Lower lobe of right lung (tissue), 2 donors: ENCODE measurements at regions not wholly inside any gene's neighbourhood (a gene's known extent, or its start where the extent isn't known, plus 50 kb on each side); places are given as distances from the start of the nearest gene placed in this dataset.

Experiments used
- ATAC-seq, 2 donors: fragments of 200-7000 bp; cut with Tn5 transposase; one replicate each; pipeline ENCODE4 v1.9.1; 2020 to 2022; ENCODE audit warnings: mild to moderate bottlenecking in 2 of 2, moderate library complexity in 2 of 2
- DNase-seq: peaks from one replicate; pipeline ENCODE4 v3.0.0-alpha.2; 2020
- H3K27ac ChIP-seq: fragments of 200-600 bp; one replicate; pipeline ENCODE4 v1.8.0; 2022
- H3K27me3 ChIP-seq: fragments of 200-600 bp; one replicate; pipeline ENCODE4 v1.8.0; 2022; ENCODE audit warnings: low read depth
- H3K36me3 ChIP-seq: fragments of 200-600 bp; one replicate; pipeline ENCODE4 v1.8.0; 2022; ENCODE audit warnings: mild to moderate bottlenecking
- H3K4me1 ChIP-seq: fragments of 200-600 bp; one replicate; pipeline ENCODE4 v1.8.0; 2022
- H3K4me3 ChIP-seq: fragments of 200-600 bp; one replicate; pipeline ENCODE4 v1.8.0; 2022; ENCODE audit warnings: mild to moderate bottlenecking
- H3K9me3 ChIP-seq: fragments of 200-600 bp; one replicate; pipeline ENCODE4 v1.8.0; 2022
- CTCF ChIP-seq: fragments of 200-600 bp; IDR thresholded peaks from one replicate; pipeline ENCODE4 v1.8.0; 2022; ENCODE audit warnings: antibody characterized with exemption, mild to moderate bottlenecking
- intact Hi-C: fragments of 100-400 bp; cut with DNase I; formaldehyde crosslinking; loops from one replicate; pipeline ENCODE4 v1.11.0; 2022
- donor health status: DM: no; HTN: yes; CAD: no; lungs with severe emphysema.

- no peaks in the 10 kb centered on the region for H3K27me3 ChIP-seq
- H3K9me3 ChIP-seq: no peaks in the 10 kb centered on the region
- no peak for TF ChIP-seq CTCF
- DNase-seq (no peak), ATAC-seq (no peak)
- no peak overlapping the region for H3K4me3 ChIP-seq
- H3K27ac ChIP-seq: no peak overlapping the region
- H3K4me1 ChIP-seq: peaks cover 8% of the 10 kb centered on the region
- intact Hi-C loops: no loop called here
- no peaks in the 10 kb centered on the region for H3K36me3 ChIP-seq
These were observed 147.0 kb upstream of the MTNR1B start for GRCh38 chr11:92822410-92822809.

GRCh38 chr11:92826136-92826535, 143.3 kb upstream of the MTNR1B start:
- no peaks in the 10 kb centered on the region for H3K9me3 ChIP-seq
- no peak overlapping the region for H3K27ac ChIP-seq
- intact Hi-C loops: no loop called here
- ATAC-seq: no peak
- H3K4me3 ChIP-seq: no peak overlapping the region
- TF ChIP-seq CTCF: no peak
- H3K4me1 ChIP-seq: peaks cover 9% of the 10 kb centered on the region
- DNase-seq: no peak
- no peaks in the 10 kb centered on the region for H3K36me3 ChIP-seq
- no peaks in the 10 kb centered on the region for H3K27me3 ChIP-seq

GRCh38 chr11:92826603-92827002, 142.8 kb upstream of the MTNR1B start:
- intact Hi-C loops: no loop called here
- Histone ChIP-seq H3K4me3 (no peak overlapping the region), H3K36me3 (no peaks in the 10 kb centered on the region), H3K27me3 (no peaks in the 10 kb centered on the region), H3K4me1 (peaks cover 9% of the 10 kb centered on the region), H3K9me3 (no peaks in the 10 kb centered on the region), H3K27ac (no peak overlapping the region)
- no peak for DNase-seq
- no peak for TF ChIP-seq CTCF
- ATAC-seq: no peak

GRCh38 chr11:92827132-92827531, 142.3 kb upstream of the MTNR1B start:
- ATAC-seq: no peak
- intact Hi-C loops: no loop called here
- Histone ChIP-seq H3K9me3 (no peaks in the 10 kb centered on the region), H3K4me1 (peaks cover 9% of the 10 kb centered on the region), H3K27ac (no peak overlapping the region), H3K36me3 (no peaks in the 10 kb centered on the region), H3K27me3 (no peaks in the 10 kb centered on the region), H3K4me3 (no peak overlapping the region)
- no peak for TF ChIP-seq CTCF
- no peak for DNase-seq

- no peaks in the 10 kb centered on the region for H3K36me3 ChIP-seq
- H3K27me3 ChIP-seq: no peaks in the 10 kb centered on the region
- DNase-seq (no peak), ATAC-seq (no peak)
- H3K4me3 ChIP-seq: no peak overlapping the region
- no peak for TF ChIP-seq CTCF
- no peaks in the 10 kb centered on the region for H3K9me3 ChIP-seq
- peaks cover 9% of the 10 kb centered on the region for H3K4me1 ChIP-seq
- intact Hi-C loops: no loop called here
- no peak overlapping the region for H3K27ac ChIP-seq
These were observed 140.9 kb upstream of the MTNR1B start for GRCh38 chr11:92828556-92828955.

- intact Hi-C loops: no loop called here
- peaks cover 9% of the 10 kb centered on the region for H3K4me1 ChIP-seq
- H3K4me3 ChIP-seq: no peak overlapping the region
- no peaks in the 10 kb centered on the region for H3K36me3 ChIP-seq
- no peak overlapping the region for H3K27ac ChIP-seq
- TF ChIP-seq CTCF: no peak
- H3K27me3 ChIP-seq: no peaks in the 10 kb centered on the region
- no peak for ATAC-seq
- DNase-seq: no peak
- H3K9me3 ChIP-seq: no peaks in the 10 kb centered on the region
These were observed 140.3 kb upstream of the MTNR1B start for GRCh38 chr11:92829121-92829520.
